GM21529 (cell line): ENCODE measurements at regions not wholly inside any gene's neighbourhood (a gene's known extent, or its start where the extent isn't known, plus 50 kb on each side); places are given as distances from the start of the nearest gene placed in this dataset.

Experiments
- ATAC-seq: cut with Tn5 transposase; IDR thresholded peaks from one replicate; pipeline ENCODE4 v1.9.1; 2021; ENCODE audit not compliant: unreplicated experiment

- no peak for ATAC-seq
These were observed 341.7 kb upstream of the CADM1 start for GRCh38 chr11:115845872-115846271.

- ATAC-seq = no peak
These were observed 339.5 kb upstream of the CADM1 start for GRCh38 chr11:115843685-115844084.

DNA sequence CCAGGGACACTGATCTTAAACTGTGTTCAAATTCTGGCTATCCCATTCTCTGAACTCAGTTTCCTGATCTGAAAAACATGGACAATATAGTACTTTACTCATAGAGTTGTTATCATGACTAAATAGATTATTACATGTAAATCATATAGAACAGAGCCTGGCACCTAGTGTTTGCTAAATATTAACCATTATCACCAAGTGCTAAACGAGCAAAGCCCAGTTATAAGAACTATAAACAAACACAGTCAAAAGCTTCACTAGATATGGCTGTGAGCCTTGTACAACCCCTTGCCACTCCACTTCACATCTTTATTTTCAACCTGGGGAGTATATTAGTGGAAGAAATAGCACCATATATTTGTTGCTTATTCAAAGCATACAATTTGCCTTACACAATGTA, 338.9 kb upstream of the CADM1 start:
- ATAC-seq = no peak

- no peak for ATAC-seq
These were observed 315.8 kb upstream of the CADM1 start for GRCh38 chr11:115820026-115820425.

DNA sequence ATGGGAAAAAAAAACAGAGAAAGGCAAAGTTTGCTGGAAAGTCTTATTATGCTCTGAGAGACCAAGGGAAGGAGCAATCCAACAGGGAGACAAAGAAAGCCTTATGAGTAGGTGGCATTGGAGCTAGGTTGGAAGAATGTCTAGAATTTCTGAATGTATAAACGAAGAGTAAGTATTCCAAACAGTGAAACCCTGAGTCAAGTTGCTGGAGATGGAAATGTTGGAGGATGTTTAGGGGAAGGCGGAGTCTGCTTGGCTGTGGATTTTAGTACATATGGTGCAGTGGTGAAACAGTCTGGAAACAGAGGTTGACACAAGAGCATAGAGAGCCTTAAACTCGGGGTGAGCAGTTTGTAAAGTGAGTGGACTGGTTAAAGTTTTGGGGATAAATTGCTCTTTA, 314.8 kb upstream of the CADM1 start:
- no peak for ATAC-seq

- no peak for ATAC-seq
These were observed 313.7 kb upstream of the CADM1 start for GRCh38 chr11:115817844-115818468.

- ATAC-seq = no peak
These were observed 304.2 kb upstream of the CADM1 start for GRCh38 chr11:115808351-115808940.

DNA sequence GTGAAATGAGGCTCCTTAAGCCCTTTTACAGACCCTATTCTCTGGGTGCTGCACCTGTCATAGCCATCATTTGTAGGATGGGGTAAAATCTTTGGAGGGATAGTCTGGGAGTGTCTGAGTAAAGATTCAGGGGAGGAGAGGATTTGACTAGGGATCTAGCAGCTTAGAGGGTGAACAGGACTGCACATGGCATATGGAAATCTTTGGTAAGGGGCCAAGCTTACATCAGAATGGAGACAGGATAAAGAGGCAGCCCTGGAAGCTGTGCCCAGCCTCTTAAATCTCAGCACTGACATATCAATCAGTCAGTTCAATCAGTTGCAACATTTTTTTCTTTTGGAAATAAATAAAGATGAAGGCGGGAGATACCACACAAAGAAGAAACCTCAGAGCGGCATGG, 301.8 kb upstream of the CADM1 start:
- no peak for ATAC-seq

DNA sequence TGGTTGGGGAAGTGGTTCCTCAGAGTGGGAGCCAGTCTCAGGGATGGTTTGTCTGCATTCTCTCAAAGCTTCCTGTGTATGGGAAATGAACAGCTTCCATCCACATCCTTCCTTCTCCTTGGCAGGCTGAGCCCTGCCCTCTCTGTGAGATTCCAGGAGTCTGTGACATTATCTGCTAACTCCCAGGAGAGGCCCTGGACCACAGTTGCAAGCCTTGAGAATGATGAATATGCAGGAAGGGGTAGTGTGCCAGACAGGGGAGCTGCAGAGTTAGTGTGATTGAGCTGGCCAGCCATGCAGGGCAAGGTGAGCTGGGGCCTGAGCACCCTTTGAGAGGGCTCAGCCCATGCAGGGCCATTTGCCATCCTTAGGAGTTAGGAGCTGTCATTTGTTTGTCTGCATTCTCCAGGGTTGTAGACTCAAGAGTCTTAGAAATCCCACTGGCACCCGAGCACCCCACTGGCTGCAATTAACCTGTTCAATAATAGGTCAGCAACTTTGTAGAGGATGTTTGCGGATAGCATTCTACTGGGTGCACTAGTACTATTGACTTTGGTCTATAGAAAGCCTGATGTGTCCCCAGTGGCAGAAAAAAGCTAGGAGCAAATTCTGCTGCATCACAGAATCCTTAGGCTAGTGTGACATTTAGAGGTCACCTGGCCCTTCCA, 299.0 kb upstream of the CADM1 start:
- no peak for ATAC-seq

- ATAC-seq = no peak
These were observed 298.4 kb upstream of the CADM1 start for GRCh38 chr11:115802641-115803040.

GRCh38 chr11:115792903-115793302, 288.7 kb upstream of the CADM1 start:
- ATAC-seq = no peak

DNA sequence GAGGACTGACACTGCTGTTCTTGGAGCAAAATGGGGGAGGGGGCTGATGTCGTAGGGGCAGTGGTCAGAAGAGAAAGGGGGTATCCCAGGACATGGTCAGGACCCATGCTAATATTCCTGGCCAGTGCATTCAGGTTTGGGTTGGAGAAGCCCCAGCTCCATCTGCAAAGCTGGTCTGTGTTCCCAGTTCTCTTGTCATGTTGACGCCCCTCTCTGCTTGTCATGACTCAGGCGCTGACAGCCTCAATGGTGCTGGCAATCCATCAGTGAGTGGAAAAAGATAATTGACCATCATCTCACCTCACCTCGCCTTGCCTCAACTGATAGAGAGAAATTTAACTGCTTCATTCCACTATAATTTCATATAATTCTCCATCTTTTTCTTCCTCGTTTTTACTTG, 283.1 kb upstream of the CADM1 start:
- no peak for ATAC-seq

DNA sequence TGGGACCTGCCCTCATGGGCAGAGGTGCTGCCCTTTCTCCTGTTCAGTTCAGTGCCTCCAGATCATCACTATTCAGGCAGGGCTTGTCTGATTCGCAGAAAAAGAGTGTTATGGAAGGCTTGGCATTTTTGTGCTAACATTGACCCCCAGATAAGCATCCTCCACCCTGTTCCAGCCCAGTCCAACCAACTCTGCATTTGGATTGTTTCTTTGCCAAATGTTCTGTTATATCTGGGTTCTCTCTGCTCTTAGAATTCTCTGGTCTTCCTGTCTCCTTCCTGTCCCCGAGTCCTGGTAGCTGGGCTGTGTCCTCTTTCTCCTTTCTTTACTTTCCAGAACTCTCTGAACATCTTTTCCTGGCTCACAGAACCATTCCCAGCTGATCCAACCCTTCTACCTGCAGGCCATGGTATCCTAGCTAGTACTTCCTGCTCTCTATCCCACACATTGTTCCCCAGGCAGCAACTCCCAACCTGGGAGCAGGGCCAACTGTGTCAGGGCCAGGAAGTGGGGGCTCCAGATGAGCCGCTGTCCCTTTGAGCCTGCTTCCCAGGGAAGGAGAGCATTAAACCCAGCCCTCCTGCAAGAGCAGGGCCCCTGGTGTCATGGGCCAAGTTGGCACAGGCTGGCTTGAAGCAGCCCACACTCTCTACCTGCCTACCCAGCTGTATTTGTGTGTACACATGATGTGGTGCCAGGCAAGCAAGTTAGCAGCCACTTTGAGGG, 280.7 kb upstream of the CADM1 start:
- ATAC-seq = no peak

GRCh38 chr11:115780646-115781362, 276.6 kb upstream of the CADM1 start:
- no peak for ATAC-seq

DNA sequence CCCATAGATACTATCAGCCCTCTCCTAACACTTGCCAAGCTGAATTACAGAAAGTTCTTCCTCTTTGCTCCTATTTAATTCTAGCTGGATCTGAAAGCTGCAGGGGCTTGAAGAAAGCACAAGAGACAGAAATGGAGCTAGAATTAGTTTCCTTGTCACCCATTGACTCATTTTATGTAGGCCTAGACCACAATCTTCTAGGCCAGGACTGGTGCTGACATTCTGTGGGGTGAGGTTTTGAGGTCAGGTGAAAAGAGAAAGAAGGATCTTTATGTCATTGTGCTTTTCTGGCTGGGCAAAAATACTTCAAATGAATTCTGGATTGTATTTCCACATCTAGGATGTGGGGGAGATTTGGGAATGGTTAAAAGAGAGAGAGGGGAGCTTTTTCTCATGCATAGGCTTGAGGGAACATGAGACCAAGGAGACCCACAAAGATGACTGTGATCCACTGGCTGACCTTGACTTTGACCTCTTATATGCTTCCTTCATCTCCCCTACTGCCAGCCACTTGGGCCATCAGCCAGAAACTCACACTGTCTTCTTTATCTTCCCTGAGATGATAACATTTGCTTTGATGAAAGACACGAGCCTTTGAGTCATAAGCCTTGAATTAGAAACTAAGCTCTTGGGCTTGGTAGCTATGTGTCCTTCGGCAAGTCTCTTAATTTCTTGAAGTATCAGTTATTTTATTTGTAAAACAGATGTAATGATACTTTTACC, 274.9 kb upstream of the CADM1 start:
- ATAC-seq = no peak

DNA sequence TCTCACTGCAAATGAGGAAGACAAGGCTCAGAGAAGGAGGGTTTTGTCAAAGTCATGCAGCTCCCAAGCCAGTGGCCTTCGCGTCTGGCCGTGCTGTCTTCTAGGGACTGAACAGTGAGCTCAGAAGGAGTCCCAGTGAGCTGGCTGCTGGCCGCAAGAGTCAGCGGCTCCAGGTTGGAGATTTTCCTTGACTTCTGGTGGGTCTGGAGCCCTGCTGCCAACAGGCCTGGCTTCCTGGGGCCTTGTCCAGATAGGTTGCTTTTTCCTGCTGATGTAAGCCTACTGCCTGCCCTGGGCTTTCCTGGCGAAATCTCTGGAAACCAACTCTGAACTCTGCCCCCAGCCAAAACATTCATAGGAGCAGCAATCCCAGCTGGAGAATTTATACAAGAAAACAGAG, 272.7 kb upstream of the CADM1 start:
- no peak for ATAC-seq

GRCh38 chr11:115775846-115776245, 271.6 kb upstream of the CADM1 start:
- ATAC-seq = no peak

DNA sequence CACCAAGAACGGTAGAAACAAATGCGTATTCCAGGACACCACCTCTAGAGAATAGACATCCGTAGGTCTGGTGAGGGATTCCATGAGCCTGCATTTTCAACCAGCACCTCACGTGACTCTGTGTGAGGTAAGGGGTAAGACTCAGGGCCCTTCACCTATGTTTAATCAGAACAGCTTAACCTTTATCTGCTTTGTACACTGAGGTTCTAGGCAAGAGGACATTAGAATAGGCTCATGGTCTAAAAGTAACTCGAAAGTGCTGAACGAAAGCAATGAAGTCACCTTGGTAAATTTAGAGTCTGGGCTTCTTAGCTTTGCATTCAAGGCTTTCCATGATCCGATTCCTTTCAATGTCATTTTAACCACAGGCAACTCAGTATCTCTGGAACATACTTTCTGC, 270.5 kb upstream of the CADM1 start:
- no peak for ATAC-seq

GRCh38 chr11:115769891-115770290, 265.7 kb upstream of the CADM1 start:
- ATAC-seq = no peak

- ATAC-seq = no peak
These were observed 263.7 kb upstream of the CADM1 start for GRCh38 chr11:115767883-115768282.
